GM19328 (cell line): ENCODE measurements at regions not wholly inside any gene's neighbourhood (a gene's known extent, or its start where the extent isn't known, plus 50 kb on each side); places are given as distances from the start of the nearest gene placed in this dataset.

ENCODE experiments used
- ATAC-seq: cut with Tn5 transposase; IDR thresholded peaks from one replicate; pipeline ENCODE4 v1.9.1; 2021; ENCODE audit warnings: mild to moderate bottlenecking, moderate library complexity; ENCODE audit not compliant: unreplicated experiment

DNA sequence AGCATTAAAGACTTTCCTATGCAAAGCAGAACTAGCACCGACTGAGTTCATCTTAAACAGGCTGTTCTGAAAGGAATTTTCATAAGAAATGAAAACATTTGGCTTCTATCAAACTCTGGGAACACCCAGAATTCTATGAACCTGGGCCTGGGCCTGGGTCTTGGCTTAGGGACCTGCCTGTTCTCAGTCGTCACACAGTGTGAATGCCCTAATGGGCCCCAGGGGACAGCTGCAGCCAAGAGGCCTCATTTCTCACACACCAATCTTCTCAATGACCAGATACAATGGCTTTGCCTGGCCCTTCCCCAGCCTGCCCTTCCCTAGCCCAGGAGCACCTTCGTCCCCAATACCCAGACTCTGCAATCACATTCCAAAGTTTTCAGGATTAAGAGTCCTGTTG is 234.9 kb upstream of the ARHGAP20 start:
- ATAC-seq = no peak

DNA sequence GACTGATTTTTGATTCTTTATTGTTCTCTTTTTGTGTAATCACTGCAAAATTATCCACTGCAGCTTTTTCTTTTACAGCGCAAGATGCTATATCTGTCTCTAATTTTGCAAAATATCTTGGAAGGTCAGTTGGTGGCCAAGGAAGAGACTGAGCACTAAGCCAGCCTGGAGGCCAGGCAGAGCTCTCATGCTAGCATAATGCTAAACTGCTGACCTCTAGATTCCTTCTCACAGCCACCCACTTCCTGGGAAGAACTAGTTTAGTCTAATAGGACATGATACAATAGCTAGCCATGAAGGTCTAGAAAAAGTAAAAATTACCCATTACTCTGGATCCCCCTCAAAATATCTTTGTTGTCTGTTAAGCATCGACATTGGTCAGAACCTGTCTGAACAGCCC is 227.2 kb upstream of the ARHGAP20 start:
- ATAC-seq = no peak

DNA sequence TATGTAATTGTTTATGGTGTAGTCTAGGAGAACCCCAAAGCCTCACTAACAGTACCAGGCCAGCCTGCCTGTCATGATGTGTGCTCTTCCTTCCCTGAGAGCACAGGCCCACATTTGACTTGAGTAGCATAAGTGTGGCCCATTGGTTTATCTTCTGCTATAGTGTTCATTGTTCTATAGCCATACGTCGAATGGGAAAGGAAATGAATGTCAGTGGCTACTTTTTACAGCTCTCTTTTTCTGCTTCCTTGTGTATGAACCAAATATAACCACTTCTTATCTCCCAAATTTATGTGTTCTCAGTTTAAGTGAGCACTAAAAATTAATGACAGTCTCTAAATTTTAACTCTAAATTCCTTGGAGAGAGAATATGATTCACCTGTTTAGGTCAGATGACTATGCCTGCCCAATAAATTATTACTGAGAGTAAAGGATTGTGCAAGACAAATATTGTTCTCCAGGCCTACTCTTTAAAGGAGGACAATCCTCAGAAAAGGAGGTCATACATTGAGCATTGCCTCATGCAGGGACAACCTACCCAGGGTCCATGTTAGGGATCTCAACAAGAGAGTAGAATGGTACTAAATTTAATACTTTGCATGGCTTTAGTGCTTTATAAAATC is 222.9 kb upstream of the ARHGAP20 start:
- ATAC-seq = no peak

DNA sequence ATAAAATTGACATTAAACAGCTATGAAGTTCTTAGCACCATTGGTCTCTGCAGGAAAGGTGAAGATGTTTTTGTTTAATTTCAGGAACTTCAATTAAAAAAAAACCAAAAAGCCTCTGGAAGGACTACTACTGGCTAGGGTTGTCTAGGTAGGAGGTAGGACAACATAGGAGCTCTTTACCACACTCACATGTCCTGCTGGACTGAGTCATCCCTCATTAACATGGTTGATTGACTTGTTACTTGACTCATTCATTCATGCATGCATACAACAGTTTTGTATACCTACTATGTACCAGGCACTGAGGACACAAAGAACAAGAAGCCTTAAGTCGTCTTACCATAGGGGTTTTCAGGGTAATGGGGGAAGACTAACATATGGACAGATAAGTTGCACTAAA is 216.9 kb upstream of the ARHGAP20 start:
- no peak for ATAC-seq

DNA sequence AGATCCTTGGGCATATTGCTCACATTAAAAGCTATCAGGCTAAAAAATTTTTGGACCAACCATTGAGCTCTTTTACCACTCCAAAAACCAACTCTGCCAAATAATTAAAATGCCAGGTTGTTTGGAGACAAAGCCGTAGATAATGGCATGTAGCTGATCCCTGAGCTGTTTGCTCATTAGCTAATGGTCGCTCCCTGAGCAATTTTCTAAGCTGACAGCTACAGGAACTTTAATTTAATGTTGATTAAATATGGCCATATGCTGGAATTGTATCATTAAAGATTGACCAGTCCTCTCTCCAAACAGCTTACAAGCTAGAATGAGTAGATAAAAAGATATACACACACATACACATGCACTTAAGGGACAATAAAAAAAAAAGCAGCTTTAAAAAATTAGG is 216.2 kb upstream of the ARHGAP20 start:
- ATAC-seq = no peak

DNA sequence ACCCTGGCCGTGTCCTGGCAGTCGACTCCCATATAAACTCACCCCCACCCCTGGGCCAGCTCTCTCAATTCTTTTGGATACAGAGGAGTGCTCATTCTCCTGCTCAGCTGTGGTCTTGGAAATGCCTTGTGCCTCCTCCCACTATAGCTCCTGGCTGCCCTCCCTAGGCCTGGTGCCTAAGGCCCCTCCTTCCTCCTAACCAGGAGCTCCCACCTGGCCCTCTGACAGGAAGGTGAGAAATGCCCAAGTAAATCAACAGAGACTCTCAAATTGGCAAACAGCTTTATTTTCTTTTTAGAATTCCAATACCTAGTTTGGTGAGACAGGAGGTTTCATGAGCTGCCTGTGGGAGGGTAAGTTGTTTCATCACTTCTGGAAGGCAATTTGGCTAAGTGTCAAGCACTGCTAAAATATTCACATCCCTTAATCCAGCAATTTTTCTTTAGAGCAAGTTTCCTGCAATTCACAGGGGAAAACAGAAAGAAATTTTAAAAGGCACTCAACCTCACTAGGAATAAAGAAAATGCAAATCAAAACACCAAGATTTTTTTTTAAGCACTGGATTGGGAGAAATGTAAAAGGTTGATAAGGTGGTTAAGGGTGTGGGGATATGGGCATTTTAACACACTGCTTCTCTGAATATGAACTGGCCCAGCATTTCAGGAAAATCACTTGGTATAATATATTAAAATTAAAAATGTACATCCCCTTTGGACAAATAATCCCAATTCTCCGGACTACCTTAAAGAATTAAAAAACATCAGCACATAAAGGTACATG is 209.7 kb upstream of the ARHGAP20 start:
- no peak for ATAC-seq

DNA sequence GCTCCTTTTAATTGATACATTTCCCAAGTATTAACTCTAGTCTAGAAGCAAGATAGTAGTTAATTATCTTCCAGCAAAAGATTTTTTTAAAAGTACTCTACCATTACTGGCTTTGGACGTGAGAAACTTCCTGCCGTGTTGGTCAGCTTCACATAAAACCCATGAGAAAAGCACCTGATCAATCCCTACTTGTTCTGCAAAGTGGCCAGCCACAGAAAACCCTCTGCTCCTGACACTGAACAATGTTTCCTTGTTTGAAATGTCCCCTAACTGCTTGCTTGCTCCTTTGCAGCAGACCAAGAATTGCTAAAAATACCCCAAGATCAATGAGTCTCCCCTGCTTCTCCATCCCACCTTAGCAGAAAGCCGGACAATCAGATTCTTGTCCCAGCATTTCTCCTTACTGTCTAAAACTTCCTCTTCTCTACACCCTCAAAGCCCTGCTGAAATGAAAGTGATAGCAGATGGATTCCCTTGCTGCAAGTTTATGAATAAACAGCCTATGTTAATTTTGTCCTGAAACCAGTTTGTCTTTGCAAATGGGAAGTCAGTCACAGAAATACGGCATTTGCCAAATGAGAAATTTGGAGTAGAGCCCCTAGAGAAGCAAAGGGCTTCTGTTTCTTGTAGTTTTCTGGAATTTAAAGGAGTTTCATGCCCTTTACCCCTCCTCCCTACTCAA is 207.1 kb upstream of the ARHGAP20 start:
- ATAC-seq = no peak

DNA sequence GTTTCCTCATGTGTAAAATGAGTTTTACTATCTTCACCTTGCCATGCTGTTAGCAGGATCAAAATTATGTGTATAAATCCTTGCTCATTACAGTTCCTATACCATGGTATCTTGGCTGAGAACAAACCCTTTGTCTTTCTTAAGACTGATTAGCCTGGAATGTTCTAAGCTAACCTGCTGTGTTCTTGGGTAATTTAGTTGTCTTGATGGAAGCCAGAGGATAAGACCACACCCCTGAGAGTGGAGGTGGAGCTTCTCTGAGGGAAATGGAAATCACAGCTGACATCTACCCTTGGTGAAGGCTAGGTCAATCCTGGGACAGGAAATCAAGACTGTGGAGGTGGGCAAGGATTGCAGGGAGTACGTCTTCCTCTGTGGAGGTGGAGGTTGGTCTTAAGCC is 206.1 kb upstream of the ARHGAP20 start:
- no peak for ATAC-seq

DNA sequence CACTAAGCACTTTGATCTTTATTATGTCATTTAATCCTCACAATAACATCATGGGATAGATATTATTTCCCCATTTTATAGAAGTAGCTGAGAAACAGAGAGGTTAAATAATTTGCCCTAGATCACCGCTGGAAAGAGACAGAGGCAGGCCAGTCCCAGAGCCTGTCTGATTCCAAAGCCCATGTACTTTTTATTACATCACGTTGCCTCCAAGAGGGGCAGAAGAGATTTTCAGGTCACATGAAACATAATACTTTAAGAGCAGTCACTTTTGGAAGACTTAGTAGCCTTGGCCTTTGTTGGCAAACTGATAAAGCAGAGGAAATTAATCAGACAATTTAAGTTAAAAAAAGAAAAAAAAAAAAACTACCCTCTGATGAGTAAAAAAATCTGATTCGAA is 200.2 kb upstream of the ARHGAP20 start:
- ATAC-seq = no peak

DNA sequence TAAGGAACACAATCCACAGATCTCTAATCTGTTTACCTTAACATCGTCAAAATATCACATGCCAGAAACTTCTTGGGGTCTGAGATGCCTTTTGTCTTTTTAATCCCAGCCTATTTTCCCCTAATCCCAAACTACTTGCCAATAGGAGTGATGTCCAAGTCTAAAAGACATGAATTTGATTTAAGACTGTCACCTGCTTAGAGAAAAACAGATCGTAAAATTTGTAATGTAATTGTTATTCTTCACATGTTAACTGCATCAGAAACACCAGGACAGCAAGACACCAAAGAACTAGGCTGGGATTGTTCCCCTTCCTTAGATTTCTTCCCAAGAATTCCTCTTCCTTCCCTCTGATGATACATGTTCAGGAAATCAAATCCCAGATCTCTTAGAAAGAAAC is 198.1 kb upstream of the ARHGAP20 start:
- no peak for ATAC-seq

DNA sequence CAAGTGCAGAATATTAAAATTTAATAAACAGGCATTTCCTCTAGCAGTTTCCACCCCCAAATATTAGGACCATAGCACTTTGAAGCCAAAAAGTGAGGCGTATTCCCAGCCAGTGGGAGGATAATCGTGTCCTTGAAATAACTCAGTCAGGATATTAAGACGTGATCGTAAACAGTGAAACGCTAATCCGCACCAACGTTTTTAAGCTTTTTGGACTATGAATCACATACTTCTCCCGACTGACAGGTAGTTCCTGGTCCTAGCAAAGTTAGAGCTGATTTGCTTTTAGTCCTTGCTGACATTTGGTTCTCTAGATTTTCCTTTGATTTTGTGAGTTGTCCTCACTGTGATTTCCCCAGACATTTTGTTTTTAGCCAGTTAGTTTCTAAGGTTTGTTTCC is 197.1 kb upstream of the ARHGAP20 start:
- ATAC-seq = no peak

DNA sequence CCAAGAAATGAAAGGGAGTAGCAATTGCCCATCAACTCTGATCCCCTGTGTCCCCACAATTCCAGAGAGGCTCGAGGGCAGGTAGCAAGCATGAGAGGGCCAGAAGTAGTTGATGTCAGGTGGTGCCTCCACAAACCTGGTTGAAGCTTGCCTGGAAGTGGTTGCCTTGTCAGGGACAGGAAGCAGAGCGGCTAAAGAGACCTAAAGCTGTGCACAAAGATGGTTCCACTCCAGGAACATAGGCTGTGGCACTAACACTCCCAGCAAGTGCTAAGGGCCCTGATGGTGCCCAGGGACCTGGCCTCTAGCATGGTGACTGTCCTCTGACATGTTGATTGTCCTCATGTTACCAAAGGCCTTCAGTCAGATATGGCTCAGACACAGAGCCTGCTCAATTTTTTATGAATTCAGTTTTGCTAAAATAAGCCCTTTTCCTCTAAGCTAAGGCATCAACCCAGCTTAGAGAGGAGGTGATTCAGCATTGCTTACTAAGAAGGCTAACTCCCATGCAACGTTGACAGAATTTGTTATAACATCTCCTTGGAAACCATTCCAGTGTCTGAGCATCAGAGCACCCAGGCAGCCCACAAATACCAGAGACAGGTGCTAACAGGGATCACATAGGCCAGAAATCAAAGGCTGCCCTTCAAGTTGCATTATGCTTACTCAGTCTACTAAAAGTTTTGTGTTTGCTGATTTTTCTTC is 196.3 kb upstream of the ARHGAP20 start:
- no peak for ATAC-seq

DNA sequence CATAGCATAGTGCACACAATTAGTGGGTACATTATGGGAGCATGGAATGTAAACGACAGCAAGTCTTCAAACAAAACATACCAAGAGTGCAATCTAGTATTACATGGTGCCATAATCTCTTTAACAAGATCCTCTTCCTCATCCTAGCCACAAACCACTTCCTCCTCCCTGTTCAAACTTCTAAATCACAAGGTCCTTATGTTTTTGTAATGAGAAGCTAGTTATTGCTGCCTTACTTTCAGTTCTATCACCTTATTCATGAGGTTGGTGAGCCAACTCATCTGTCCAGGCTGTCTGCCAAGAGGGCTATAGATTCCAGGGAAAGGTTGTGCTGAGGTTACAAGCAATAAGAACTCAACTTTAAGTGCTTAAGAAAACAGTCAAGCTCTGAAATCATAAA is 195.4 kb upstream of the ARHGAP20 start:
- no peak for ATAC-seq

DNA sequence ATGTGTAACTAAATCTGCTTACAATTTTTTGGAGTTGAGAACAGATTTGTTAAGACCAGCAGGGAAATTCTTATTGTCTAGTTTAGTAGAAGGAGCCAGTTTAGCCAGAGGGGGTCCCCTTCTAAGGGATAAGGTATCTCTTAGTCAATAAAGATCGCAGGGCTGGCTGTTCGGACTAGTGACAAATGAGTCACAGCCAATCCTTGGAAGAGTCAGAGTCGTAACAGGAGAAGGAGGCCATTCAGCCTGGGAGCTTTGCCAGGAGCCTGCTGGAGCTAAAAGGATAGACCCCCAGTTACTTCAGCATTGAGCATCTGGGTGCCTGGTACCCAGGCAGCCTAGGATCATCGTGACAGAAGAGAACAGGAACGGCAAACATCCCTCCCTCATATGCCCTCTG is 191.6 kb upstream of the ARHGAP20 start:
- ATAC-seq = no peak

DNA sequence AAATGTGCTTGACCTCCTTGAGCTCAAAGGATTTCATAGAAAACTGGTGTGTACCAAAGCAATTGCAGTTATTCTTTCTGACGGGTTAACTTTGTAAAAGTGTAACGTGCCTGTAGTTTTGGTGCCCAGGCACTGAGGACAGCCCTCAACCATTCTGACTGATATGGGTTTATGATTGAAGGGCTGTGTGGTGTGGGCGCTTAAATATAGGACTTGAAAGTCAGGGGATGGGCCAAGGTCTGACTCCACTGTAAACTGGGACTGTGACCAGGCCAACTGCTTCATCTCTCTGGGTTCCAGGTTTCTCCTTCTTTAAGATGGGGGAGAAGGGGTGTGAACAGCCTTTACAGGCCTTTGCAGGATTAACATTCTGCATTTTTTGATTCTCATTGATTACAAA is 191.1 kb upstream of the ARHGAP20 start:
- ATAC-seq = no peak

DNA sequence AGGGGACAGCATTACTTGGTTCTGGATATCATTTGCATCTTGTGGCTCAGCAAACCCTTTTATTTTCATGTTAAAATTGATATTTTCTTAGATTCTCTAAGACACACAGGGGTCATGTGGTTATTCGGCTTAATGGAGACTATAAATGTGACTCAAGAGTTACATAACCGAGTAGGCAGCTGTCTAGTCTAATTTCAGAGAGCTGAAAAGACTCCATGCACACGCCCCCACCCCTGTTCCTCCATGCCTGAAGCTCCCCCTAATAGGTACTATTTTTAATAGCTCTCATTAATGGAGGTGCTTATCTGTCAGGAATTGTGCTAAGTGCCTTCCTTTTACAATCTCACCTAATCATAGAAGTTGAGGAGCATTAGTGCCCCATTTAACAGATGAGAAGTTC is 189.2 kb upstream of the ARHGAP20 start:
- no peak for ATAC-seq

DNA sequence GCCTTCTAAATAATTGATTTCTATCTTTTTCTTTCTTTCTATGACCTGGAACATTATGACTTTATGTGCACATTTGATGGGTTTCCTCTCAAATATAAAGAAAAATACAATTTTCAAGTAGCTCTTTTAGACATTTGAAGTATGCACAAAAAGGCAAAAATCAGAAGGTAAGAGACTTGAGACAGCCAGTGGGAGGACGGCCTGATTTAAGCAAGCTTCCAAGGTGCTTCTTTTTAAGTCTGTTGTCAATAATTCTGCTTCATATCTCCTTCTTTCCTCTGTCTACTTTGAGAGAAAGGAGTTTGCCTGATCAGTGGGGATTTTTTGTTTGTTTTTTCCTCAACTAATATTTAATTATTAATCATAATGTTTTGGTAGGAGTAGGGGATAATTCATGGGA is 188.2 kb upstream of the ARHGAP20 start:
- ATAC-seq = no peak

DNA sequence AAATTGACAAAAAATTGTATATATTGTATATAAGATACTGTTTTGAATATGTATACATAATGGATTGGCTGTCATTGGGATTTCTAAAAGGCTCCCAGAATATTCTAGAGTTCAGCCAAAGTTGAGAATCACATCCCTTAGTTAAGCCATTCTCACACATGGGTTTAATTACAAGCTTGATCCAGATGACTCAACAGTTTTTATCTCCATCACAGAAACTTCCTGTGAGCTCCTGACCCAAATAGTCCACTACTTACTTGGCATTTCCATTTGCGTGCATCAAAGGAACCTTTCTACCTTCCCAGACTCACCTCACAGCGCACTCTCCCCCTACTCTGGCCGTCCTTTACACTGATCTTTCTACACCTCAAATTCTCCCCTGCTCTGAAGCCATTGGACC is 184.8 kb upstream of the ARHGAP20 start:
- no peak for ATAC-seq

DNA sequence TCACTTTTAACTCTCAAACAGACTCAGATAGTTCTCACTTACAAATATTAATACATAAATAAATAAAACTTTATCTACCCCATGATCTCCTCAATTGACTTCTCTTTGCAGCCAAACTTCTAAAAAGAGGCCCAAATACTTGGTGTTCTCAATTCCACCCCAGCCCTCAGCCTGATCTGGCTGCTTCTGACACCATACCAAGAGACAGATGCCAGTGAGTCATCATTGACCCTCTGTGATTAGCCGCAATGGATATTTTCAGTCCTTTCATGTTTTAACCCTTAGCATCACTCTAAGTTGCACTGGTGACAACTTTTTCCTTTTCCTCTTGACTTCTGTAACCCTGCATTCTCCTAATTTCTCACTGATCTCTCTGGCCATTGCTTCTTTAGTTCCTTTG is 184.1 kb upstream of the ARHGAP20 start:
- ATAC-seq = no peak

DNA sequence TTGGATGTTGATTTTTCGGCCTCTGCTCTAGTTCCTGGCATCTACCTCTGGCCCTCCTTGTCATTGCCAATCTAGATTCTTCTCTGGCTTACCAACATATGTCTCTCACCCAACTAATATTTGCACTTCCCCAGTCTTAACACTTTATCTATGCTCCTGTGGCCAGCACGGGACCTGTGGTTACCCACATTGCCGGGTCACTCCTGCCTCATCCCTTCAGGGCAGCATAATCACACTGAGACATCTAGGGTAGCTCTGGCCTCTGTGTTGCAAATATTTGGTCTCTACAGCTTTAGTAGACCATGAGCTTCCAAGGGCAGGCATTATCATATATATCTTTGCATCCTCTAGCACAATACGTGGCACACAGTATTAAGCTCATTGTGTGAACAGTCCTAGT is 182.0 kb upstream of the ARHGAP20 start:
- no peak for ATAC-seq

DNA sequence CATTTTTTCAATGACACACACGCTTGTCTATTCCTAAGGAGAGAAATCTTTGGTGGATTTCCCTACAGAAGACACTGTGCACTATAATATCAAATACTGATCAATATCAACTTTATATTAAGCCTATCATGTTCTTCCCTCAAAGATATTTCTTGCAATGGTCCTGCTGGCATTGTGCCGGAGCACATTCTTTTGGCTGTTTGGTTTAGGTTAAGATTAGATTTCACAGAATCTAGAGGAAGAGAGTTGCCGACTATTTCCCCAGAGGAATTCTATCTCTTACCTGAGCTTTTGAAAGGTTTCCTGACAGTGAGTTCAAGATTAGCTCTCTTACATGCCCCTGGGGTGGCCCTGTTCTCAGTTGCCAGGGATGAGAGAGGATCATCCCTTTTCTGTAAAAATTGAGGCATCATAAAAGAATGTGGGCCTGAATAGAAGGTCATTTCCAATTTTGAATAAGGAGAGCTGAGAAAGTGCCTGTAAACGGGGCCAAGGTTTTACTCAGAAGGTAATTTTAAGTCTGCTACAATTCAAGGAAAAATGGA is 180.6 kb upstream of the ARHGAP20 start:
- no peak for ATAC-seq
